ENCODE measurements at regions not wholly inside any gene's neighbourhood (a gene's known extent, or its start where the extent isn't known, plus 50 kb on each side); places are given as distances from the start of the nearest gene placed in this dataset.
A peak's percentile ranks its signal among the peaks of the same experiment; 100 is the strongest.

- DNase-seq = no peak
- Histone ChIP-seq H3K27me3 (ENCODE audit: insufficient read depth, low read length) (no peaks in the 10 kb centered on the region), H3K79me2 (ENCODE audit: control insufficient read depth, insufficient read depth, low read length, poor library complexity) (no peaks in the 10 kb centered on the region), H2BK5ac (ENCODE audit: low read depth, low read length, poor library complexity) (no peak overlapping the region), H3K4ac (ENCODE audit: low read depth, low read length) (no peak overlapping the region), H2AK5ac (ENCODE audit: low read length) (no peak overlapping the region), H2BK12ac (ENCODE audit: low read length) (no peak overlapping the region), H4K12ac (ENCODE audit: low read depth, low read length) (no peak overlapping the region), H3K4me3 (ENCODE audit: low read depth, low read length) (no peak overlapping the region), H3K79me1 (ENCODE audit: low read length) (no peaks in the 10 kb centered on the region), H3K23ac (ENCODE audit: low read length) (no peak overlapping the region), H3K18ac (ENCODE audit: low read length) (no peak overlapping the region), H4K91ac (ENCODE audit: low read depth, low read length) (no peak overlapping the region), H2AFZ (ENCODE audit: insufficient read depth, low read length, poor library complexity) (no peak overlapping the region), H3K9me3 (ENCODE audit: insufficient read depth, low read depth, low read length) (no peaks in the 10 kb centered on the region), H2BK120ac (ENCODE audit: insufficient read depth, low read length, poor library complexity) (no peak overlapping the region), H3K27ac (ENCODE audit: low read depth, low read length) (no peak overlapping the region), H3K4me1 (ENCODE audit: control insufficient read depth in 1 of 2, insufficient read depth in 2 of 2, low read length in 2 of 2) (no peaks in the 10 kb centered on the region), H3K4me2 (ENCODE audit: low read length) (no peak overlapping the region), H3K14ac (ENCODE audit: low read length) (no peak overlapping the region), H3K36me3 (ENCODE audit: control insufficient read depth in 1 of 2, insufficient read depth in 2 of 2, low read length in 2 of 2) (no peaks in the 10 kb centered on the region), H4K8ac (ENCODE audit: low read depth, low read length) (no peak overlapping the region), H3K9ac (ENCODE audit: low read length) (no peak overlapping the region)
- no CpG with 5 or more reads among the region's 4 CpGs for WGBS (ENCODE audit: extremely low coverage, insufficient coverage, insufficient read length)
Observed at GRCh38 chr11:28703371-28703770, 595.2 kb downstream of the METTL15 start.

GRCh38 chr11:28702871-28703270, 594.7 kb downstream of the METTL15 start:
- no peaks in the 10 kb centered on the region for H3K36me3 ChIP-seq (ENCODE audit: control insufficient read depth in 1 of 2, insufficient read depth in 2 of 2, low read length in 2 of 2)
- no CpG with 5 or more reads among the region's 1 CpG for WGBS (ENCODE audit: extremely low coverage, insufficient coverage, insufficient read length)
- H2BK12ac ChIP-seq (ENCODE audit: low read length) = no peak overlapping the region
- H3K14ac ChIP-seq (ENCODE audit: low read length) = no peak overlapping the region
- H4K12ac ChIP-seq (ENCODE audit: low read depth, low read length) = no peak overlapping the region
- no peaks in the 10 kb centered on the region for H3K27me3 ChIP-seq (ENCODE audit: insufficient read depth, low read length)
- H3K4me1 ChIP-seq (ENCODE audit: control insufficient read depth in 1 of 2, insufficient read depth in 2 of 2, low read length in 2 of 2) = no peaks in the 10 kb centered on the region
- no peaks in the 10 kb centered on the region for H3K79me2 ChIP-seq (ENCODE audit: control insufficient read depth, insufficient read depth, low read length, poor library complexity)
- H3K23ac ChIP-seq (ENCODE audit: low read length) = no peak overlapping the region
- no peak overlapping the region for H4K91ac ChIP-seq (ENCODE audit: low read depth, low read length)
- H2AK5ac ChIP-seq (ENCODE audit: low read length) = no peak overlapping the region
- H2AFZ ChIP-seq (ENCODE audit: insufficient read depth, low read length, poor library complexity) = no peak overlapping the region
- H3K4me3 ChIP-seq (ENCODE audit: low read depth, low read length) = no peak overlapping the region
- no peak overlapping the region for H3K4me2 ChIP-seq (ENCODE audit: low read length)
- H3K9me3 ChIP-seq (ENCODE audit: insufficient read depth, low read depth, low read length) = no peaks in the 10 kb centered on the region
- no peaks in the 10 kb centered on the region for H3K79me1 ChIP-seq (ENCODE audit: low read length)
- H3K4ac ChIP-seq (ENCODE audit: low read depth, low read length) = no peak overlapping the region
- H3K9ac ChIP-seq (ENCODE audit: low read length) = no peak overlapping the region
- no peak overlapping the region for H2BK120ac ChIP-seq (ENCODE audit: insufficient read depth, low read length, poor library complexity)
- no peak overlapping the region for H3K18ac ChIP-seq (ENCODE audit: low read length)
- no peak overlapping the region for H4K8ac ChIP-seq (ENCODE audit: low read depth, low read length)
- H3K27ac ChIP-seq (ENCODE audit: low read depth, low read length) = no peak overlapping the region
- DNase-seq = no peak
- H2BK5ac ChIP-seq (ENCODE audit: low read depth, low read length, poor library complexity) = no peak overlapping the region

- no CpG with 5 or more reads among the region's 1 CpG for WGBS (ENCODE audit: extremely low coverage, insufficient coverage, insufficient read length)
- Histone ChIP-seq H3K27me3 (ENCODE audit: insufficient read depth, low read length) (no peaks in the 10 kb centered on the region), H3K4me3 (ENCODE audit: low read depth, low read length) (no peak overlapping the region), H4K8ac (ENCODE audit: low read depth, low read length) (no peak overlapping the region), H3K14ac (ENCODE audit: low read length) (no peak overlapping the region), H4K12ac (ENCODE audit: low read depth, low read length) (no peak overlapping the region), H2BK12ac (ENCODE audit: low read length) (no peak overlapping the region), H4K91ac (ENCODE audit: low read depth, low read length) (no peak overlapping the region), H3K36me3 (ENCODE audit: control insufficient read depth in 1 of 2, insufficient read depth in 2 of 2, low read length in 2 of 2) (no peaks in the 10 kb centered on the region), H3K4me2 (ENCODE audit: low read length) (no peak overlapping the region), H3K9ac (ENCODE audit: low read length) (no peak overlapping the region), H3K79me2 (ENCODE audit: control insufficient read depth, insufficient read depth, low read length, poor library complexity) (no peaks in the 10 kb centered on the region), H2AFZ (ENCODE audit: insufficient read depth, low read length, poor library complexity) (no peak overlapping the region), H3K4me1 (ENCODE audit: control insufficient read depth in 1 of 2, insufficient read depth in 2 of 2, low read length in 2 of 2) (no peaks in the 10 kb centered on the region), H3K9me3 (ENCODE audit: insufficient read depth, low read depth, low read length) (no peaks in the 10 kb centered on the region), H3K4ac (ENCODE audit: low read depth, low read length) (no peak overlapping the region), H2BK120ac (ENCODE audit: insufficient read depth, low read length, poor library complexity) (no peak overlapping the region), H3K23ac (ENCODE audit: low read length) (no peak overlapping the region), H3K18ac (ENCODE audit: low read length) (no peak overlapping the region), H3K79me1 (ENCODE audit: low read length) (no peaks in the 10 kb centered on the region), H2AK5ac (ENCODE audit: low read length) (no peak overlapping the region), H2BK5ac (ENCODE audit: low read depth, low read length, poor library complexity) (no peak overlapping the region), H3K27ac (ENCODE audit: low read depth, low read length) (no peak overlapping the region)
- no peak for DNase-seq
Observed at GRCh38 chr11:28702450-28702790, 594.2 kb downstream of the METTL15 start.

DNA sequence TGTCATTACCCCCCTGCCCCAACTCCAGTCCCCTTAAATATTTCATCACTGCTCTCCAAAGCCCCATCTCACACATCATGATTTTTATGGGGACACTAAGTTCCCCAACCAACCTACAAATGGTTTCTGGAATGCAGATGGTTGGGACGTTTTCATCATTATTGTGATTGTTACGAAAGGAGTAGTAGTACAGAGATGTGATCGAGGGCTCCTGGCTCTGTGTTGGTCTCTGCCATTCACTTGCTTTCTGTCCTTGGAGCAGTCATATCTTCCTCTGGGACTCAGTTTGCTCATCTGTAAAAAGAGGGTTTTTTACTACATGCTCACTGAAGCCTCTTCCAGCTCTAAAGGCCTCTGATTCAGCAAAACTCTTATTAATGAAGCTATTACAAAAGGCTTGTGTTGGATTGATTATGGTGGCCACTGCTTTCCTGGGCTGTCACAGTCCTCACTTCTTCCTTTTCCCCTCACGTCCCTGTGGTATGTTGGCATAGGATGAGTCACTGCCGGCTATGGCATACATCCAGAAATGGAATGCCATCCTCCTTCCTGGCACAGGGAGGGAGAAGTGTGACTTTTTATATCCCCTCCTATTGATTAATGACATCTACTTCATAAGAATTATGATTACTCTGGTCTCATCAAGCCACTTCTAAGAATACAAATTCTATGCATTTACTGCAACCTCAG, 593.7 kb downstream of the METTL15 start:
- Histone ChIP-seq H4K91ac (ENCODE audit: low read depth, low read length) (no peak overlapping the region), H2AFZ (ENCODE audit: insufficient read depth, low read length, poor library complexity) (no peak overlapping the region), H3K14ac (ENCODE audit: low read length) (no peak overlapping the region), H3K27me3 (ENCODE audit: insufficient read depth, low read length) (no peaks in the 10 kb centered on the region), H4K12ac (ENCODE audit: low read depth, low read length) (no peak overlapping the region), H2BK120ac (ENCODE audit: insufficient read depth, low read length, poor library complexity) (no peak overlapping the region), H3K4me3 (ENCODE audit: low read depth, low read length) (no peak overlapping the region), H3K9ac (ENCODE audit: low read length) (no peak overlapping the region), H3K4ac (ENCODE audit: low read depth, low read length) (no peak overlapping the region), H2AK5ac (ENCODE audit: low read length) (no peak overlapping the region), H2BK5ac (ENCODE audit: low read depth, low read length, poor library complexity) (no peak overlapping the region), H3K36me3 (ENCODE audit: control insufficient read depth in 1 of 2, insufficient read depth in 2 of 2, low read length in 2 of 2) (no peaks in the 10 kb centered on the region), H3K4me1 (ENCODE audit: control insufficient read depth in 1 of 2, insufficient read depth in 2 of 2, low read length in 2 of 2) (no peaks in the 10 kb centered on the region), H3K27ac (ENCODE audit: low read depth, low read length) (no peak overlapping the region), H3K23ac (ENCODE audit: low read length) (no peak overlapping the region), H4K8ac (ENCODE audit: low read depth, low read length) (no peak overlapping the region), H3K79me2 (ENCODE audit: control insufficient read depth, insufficient read depth, low read length, poor library complexity) (no peaks in the 10 kb centered on the region), H3K9me3 (ENCODE audit: insufficient read depth, low read depth, low read length) (no peaks in the 10 kb centered on the region), H2BK12ac (ENCODE audit: low read length) (no peak overlapping the region), H3K18ac (ENCODE audit: low read length) (no peak overlapping the region), H3K4me2 (ENCODE audit: low read length) (no peak overlapping the region), H3K79me1 (ENCODE audit: low read length) (no peaks in the 10 kb centered on the region)
- no CpG with 5 or more reads among the region's 5 CpGs for whole genome bisulfite sequencing (ENCODE audit: extremely low coverage, insufficient coverage, insufficient read length)
- DNase-seq = peak in 1 of 2 donors; percentile 65

All from trophoblast cell (in vitro differentiated cells and primary cell).